ENCODE measurements at regions not wholly inside any gene's neighbourhood (a gene's known extent, or its start where the extent isn't known, plus 50 kb on each side); places are given as distances from the start of the nearest gene placed in this dataset.

GRCh38 chr16:9300252-9300651 lies 208.8 kb downstream of the HAPSTR1 start:
- TF ChIP-seq CTCF (IDR thresholded peaks at IDR 0.05; ENCODE audit: low read depth, low read length): no peak
- DNase-seq (ENCODE audit: low read depth in 2 of 2): no peak
- no peak overlapping the region for H3K4me3 ChIP-seq (replicated peaks in 1 of 2; ENCODE audit: low read depth in 2 of 2, low read length in 2 of 2)

GRCh38 chr16:9302072-9302471 lies 210.6 kb downstream of the HAPSTR1 start:
- no peak overlapping the region for H3K4me3 ChIP-seq (replicated peaks in 1 of 2; ENCODE audit: low read depth in 2 of 2, low read length in 2 of 2)
- DNase-seq (ENCODE audit: low read depth in 2 of 2): no peak
- no peak for TF ChIP-seq CTCF (IDR thresholded peaks at IDR 0.05; ENCODE audit: low read depth, low read length)

- no peak for DNase-seq (ENCODE audit: low read depth in 2 of 2)
- no peak overlapping the region for H3K4me3 ChIP-seq (replicated peaks in 1 of 2; ENCODE audit: low read depth in 2 of 2, low read length in 2 of 2)
- no peak for TF ChIP-seq CTCF (IDR thresholded peaks at IDR 0.05; ENCODE audit: low read depth, low read length)
These were observed 215.3 kb downstream of the HAPSTR1 start for GRCh38 chr16:9306753-9307152.

GRCh38 chr16:9307446-9307845 lies 216.0 kb downstream of the HAPSTR1 start:
- no peak for DNase-seq (ENCODE audit: low read depth in 2 of 2)
- no peak overlapping the region for H3K4me3 ChIP-seq (replicated peaks in 1 of 2; ENCODE audit: low read depth in 2 of 2, low read length in 2 of 2)
- TF ChIP-seq CTCF (IDR thresholded peaks at IDR 0.05; ENCODE audit: low read depth, low read length): no peak

GRCh38 chr16:9308356-9308801 lies 216.9 kb downstream of the HAPSTR1 start:
- no peak for TF ChIP-seq CTCF (IDR thresholded peaks at IDR 0.05; ENCODE audit: low read depth, low read length)
- no peak for DNase-seq (ENCODE audit: low read depth in 2 of 2)
- H3K4me3 ChIP-seq (replicated peaks in 1 of 2; ENCODE audit: low read depth in 2 of 2, low read length in 2 of 2): no peak overlapping the region

GRCh38 chr16:9308850-9309249 lies 217.4 kb downstream of the HAPSTR1 start:
- DNase-seq (ENCODE audit: low read depth in 2 of 2): no peak
- no peak overlapping the region for H3K4me3 ChIP-seq (replicated peaks in 1 of 2; ENCODE audit: low read depth in 2 of 2, low read length in 2 of 2)
- no peak for TF ChIP-seq CTCF (IDR thresholded peaks at IDR 0.05; ENCODE audit: low read depth, low read length)

- H3K4me3 ChIP-seq (replicated peaks in 1 of 2; ENCODE audit: low read depth in 2 of 2, low read length in 2 of 2): no peak overlapping the region
- TF ChIP-seq CTCF (IDR thresholded peaks at IDR 0.05; ENCODE audit: low read depth, low read length): no peak
- DNase-seq (ENCODE audit: low read depth in 2 of 2): no peak
These were observed 218.4 kb downstream of the HAPSTR1 start for GRCh38 chr16:9309844-9310243.
